A673 (cell line): ENCODE measurements at regions not wholly inside any gene's neighbourhood (a gene's known extent, or its start where the extent isn't known, plus 50 kb on each side); places are given as distances from the start of the nearest gene placed in this dataset.

Experiments used
- EZH2 ChIP-seq: fragments of 200-600 bp; sonication (generic); IDR thresholded peaks from 2 replicates; pipeline ENCODE4 v1.6.1; 2017; ENCODE audit warnings: borderline replicate concordance, low read depth, mild to moderate bottlenecking, mixed read lengths, antibody characterized with exemption, low read length; ENCODE audit not compliant: poor library complexity, severe bottlenecking
- TF ChIP-seq, protein P1 (sequence below): fragments of 300-800, 200-600 bp; sonication (generic); conservative IDR thresholded peaks from 2 replicates; pipeline ENCODE4 v1.5.1; 2017; ENCODE audit warnings: low read depth, mild to moderate bottlenecking, antibody characterized with exemption, low read length, moderate library complexity, mixed read lengths

DNA sequence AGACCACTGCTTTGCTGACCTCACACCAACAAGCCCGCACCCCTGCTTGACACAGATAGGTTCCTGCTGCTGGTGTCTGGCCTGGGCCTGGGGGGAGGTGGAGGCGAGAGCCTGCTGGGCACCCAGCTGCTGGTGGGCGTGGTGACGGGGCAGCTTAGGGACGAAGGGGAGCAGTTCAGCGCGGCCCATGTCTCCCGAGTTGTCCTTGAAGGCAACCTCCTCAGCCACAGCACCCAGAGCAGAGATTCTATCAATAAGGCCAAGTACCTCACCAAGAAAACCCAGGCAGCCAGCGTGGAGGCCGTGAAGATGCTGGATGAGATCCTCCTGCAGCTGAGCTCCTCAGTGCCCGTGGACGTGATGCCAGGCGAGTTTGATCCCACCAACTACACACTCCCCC lies 313.3 kb downstream of the NR2F1-AS1 start:
- TF ChIP-seq, protein P1, sequence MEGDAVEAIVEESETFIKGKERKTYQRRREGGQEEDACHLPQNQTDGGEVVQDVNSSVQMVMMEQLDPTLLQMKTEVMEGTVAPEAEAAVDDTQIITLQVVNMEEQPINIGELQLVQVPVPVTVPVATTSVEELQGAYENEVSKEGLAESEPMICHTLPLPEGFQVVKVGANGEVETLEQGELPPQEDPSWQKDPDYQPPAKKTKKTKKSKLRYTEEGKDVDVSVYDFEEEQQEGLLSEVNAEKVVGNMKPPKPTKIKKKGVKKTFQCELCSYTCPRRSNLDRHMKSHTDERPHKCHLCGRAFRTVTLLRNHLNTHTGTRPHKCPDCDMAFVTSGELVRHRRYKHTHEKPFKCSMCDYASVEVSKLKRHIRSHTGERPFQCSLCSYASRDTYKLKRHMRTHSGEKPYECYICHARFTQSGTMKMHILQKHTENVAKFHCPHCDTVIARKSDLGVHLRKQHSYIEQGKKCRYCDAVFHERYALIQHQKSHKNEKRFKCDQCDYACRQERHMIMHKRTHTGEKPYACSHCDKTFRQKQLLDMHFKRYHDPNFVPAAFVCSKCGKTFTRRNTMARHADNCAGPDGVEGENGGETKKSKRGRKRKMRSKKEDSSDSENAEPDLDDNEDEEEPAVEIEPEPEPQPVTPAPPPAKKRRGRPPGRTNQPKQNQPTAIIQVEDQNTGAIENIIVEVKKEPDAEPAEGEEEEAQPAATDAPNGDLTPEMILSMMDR, result no peak
- TF ChIP-seq EZH2, result no peak
